NAMALWA (cell line): ENCODE measurements at regions not wholly inside any gene's neighbourhood (a gene's known extent, or its start where the extent isn't known, plus 50 kb on each side); places are given as distances from the start of the nearest gene placed in this dataset.
A peak's percentile ranks its signal among the peaks of the same experiment; 100 is the strongest.

Experiments
- DNase-seq: peaks from one replicate; pipeline ENCODE4 v3.0.0-alpha.2; 2015; ENCODE audit warnings: low spot score

DNA sequence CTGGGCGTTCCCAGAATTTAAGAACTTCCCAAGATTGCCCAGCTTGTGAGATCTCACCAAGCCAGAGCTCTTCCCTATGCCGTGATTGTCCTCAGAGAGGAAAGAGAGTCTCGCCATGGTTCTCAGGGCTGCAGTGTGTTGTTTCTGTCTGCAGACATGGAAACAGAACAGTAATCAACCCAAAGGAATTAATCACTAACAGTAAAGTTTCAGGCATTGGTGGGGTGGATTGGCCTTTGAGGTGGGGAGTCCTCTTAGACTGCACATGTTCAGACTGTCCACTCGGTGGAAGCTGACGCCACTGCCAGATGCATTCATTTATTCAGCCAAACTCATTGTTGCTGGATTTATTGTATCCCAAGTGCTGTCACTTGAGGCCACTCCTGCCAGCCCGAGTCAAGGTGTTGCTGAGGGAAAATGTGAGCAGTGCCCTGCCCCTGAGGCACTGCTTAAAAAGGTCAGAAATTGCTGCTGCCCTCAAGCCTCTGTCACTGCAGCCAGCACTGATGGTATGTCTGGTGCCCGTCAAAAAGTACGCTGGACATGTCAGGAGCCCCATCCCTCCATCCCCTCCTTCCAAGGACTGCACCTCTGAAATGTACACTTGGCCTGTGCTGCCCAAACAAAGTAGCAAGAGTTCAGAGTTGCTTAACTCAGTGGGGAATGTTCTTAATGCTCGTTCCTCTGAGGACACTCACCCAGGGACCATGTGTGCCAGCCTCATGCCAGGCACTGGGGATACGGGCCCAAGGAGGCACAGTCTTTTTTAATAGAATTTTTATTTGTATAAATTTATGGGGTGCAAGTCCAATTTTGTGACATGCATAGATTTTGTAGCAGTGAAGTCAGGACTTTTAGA lies 201.0 kb downstream of the GLI2 start:
- DNase-seq = no peak

DNA sequence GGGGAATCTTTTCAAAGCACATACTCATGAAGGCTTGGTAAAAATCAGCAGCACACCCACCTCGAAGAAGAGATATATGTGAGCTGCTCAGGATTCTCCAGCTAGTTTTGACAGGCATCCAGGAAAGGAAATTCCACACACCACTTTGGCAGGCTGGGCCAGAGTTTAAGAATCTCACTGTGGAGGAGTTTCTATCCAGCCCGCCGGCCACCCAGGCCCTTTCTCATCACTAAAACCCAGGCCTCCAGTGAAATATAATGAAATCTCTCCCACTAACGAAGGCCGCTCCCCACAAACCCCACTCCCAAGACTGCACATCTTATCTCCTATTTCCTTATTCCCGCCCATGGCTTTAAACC lies 202.0 kb downstream of the GLI2 start:
- no peak for DNase-seq

DNA sequence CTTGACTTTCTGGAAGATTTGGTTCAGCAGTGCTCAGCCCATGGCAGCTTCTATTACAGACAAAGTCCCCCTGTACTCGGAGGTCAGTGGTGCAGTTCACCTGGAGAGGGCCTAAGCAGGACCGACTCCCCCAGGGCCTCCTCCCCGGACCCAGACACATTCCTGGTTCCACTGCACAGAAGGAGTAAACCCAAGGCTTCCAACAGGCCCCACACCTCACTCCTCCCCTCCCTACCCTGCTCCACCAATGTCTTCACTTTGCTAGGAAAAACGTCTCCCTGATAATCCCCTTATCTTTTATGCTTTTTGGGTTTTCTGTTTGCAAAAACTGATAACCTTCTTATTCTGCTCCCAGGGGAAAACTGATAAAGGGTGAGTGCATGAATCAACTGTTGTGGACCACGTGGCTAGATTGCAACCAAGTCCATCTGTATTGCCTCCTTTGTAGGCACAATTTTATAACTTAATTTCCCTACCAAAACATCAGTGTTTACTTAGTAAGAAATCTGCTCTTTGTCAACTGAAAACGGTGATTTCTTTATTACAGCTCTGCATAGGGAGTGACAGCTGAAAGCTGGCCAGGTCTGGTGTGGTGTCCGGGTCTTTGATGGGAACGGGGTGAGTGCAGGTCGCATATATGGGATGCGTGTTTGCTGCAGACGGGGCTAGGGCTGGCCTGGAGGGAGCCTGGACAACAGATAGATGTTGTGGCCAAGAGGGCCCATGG lies 202.5 kb downstream of the GLI2 start:
- DNase-seq = no peak

DNA sequence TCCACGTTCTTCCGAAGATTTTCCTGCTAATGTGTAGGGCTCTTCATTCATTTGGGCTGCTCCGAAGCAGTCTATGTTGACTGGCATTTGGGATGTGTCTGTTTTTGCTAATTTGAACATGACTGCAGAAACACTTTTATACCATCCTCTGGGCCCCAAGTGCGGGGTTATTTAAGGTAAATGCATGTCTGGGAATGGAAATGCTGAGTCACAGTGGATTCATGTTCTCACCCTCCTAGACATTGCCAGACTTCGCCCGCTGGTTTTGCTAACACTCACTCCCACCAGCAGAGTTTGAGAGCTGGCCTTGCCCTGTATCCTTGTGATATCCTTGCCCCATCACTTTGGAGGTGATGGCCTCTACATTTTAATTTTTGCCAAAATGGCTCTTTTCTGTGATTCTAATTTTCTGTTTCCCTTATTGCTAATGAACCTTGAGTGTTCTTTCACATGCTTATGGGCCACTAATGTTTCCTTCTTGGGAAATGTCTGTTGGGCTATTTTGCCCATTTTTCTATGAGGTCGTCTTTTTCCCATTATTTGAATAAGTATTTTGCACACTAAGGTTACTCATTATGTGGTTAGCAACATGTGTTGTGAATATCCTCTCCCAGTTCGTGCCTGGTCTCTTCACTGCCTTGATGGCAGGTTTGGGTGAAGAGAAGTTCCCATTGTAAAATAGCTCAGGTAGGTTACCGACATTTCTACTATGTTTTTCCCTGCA lies 204.1 kb downstream of the GLI2 start:
- no peak for DNase-seq

DNA sequence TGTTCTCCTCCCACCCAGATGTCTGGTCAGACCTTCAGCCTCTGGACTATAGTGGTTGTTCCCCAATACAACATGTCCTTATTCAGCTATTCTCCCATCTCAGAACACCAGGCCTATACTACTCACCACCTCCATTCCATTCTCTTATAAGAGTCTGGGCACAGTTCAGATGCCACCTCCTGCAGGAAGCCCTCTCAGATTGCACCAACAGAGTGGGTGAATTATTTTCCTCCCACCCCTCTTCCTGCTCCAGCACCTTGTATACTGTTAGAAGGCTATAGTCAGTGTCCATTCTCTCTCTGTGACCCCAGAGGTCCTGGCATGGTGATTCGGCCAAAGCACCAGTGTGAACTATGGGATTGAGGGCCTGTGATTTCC lies 204.6 kb downstream of the GLI2 start:
- no peak for DNase-seq

DNA sequence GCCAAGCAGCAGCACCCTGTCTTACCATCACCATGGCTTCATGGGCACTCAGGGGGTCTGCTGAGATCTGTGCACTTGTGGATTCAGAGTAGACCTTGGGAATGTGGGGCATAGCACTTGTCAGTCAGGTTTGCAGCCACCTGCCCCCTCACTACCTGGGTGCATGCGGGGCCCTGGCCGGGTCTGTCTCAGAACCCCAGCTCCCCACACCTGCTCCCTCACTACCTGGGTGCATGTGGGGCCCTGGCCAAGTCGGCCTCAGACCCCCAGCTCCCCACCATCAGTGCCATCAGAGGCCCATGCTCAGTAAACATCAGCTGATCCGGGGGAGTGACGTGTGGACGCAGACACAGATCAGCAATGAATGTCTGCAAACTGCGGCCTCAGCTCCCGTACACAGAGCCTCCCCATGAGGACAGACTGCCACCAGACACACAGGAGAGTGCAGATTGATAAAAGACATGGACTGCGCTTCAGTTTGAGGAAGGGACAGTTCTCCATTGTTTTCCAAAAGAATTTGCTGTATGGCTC lies 205.1 kb downstream of the GLI2 start:
- no peak for DNase-seq

DNA sequence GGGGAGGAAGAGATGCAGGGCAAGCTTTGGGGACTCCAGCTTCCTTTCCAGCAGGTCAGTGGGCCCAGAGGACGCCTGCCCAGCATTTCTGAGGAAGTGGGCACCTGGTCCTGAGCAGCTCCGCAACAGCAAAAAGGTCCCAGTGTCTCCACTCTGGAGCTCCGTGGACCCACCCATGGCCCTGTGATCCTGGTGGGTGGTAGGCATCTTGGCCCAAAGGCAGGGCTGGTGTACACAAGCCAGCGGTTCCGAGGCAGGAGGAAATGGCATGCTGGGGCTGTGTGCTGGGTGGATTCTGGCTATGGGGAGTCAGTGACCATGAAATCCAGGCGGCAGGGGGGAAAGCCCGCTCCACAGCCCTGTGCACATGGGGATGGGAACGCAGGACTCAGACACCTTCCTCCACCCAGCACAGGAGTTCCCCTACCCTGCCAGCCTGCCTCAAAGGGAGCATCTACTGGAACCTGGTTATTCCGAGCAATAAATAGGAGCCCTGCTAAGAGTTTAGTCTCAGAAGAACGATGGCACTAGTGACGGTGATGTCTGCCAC lies 206.0 kb downstream of the GLI2 start:
- DNase-seq = no peak

DNA sequence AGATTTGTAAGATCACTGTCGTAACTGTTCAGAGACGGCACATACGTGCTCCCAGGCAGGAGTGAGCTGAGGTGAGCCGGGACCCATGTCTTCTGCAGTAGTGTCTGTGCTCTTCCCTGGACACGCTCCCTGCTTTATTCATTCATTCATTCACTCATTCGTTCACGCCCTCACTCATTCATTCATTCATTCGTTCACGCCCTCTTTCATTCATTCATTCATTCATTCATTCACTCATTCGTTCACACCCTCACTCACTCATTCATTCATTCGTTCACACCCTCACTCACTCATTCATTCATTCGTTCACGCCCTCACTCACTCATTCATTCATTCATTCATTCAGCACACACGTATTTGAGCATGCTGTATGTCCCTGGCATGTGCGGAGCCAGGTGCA lies 207.0 kb downstream of the GLI2 start:
- no peak for DNase-seq

DNA sequence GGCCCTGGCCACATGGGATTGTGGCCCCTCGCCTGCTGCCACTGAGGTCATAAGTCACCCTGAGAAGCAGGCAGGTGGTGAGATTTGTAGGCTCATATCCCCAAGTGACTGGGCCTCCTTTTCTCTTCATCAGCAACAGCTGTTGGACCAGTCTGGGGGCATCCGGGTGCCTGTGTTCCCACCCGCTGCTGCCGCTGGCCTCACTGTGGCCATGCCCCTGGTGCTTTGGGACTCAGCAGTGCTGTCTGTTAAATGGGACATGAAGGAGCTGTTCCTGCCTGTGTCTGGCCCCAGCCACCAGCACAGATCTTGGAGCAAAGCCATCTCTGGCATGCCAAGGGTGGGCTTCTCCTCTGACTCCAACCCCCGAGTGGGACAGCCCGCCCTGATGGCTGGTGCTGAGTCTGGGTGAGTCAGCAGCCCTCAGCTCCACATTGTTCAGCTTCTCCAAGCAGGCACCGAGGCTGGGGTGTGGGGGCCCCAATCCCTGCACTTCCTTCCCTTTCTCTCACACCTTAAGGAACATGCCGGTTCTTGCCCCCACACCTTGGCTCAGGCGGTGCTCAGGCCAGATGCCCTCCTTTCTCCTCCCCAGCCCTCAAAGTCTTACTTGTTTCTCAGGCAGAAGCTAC lies 207.9 kb downstream of the GLI2 start:
- DNase-seq = no peak

DNA sequence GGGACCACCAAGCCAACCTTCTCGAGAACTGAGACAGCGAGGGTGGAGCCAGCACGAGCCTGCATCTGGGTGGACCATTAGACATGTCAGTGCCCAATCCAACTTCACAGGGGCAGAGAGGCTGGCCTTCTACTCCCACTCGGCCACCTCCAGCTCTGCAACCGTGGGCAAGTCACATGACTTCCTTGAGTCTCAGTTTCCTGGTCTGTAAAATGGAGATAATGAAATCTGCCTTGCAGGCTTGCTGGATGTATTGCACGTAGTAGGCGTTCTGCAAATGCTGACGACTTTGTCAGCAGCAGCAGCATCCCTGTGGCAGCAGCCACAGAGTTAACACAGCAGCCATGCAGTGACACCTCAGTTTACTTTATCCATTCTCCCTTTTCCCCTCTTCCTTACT lies 208.9 kb downstream of the GLI2 start:
- no peak for DNase-seq

DNA sequence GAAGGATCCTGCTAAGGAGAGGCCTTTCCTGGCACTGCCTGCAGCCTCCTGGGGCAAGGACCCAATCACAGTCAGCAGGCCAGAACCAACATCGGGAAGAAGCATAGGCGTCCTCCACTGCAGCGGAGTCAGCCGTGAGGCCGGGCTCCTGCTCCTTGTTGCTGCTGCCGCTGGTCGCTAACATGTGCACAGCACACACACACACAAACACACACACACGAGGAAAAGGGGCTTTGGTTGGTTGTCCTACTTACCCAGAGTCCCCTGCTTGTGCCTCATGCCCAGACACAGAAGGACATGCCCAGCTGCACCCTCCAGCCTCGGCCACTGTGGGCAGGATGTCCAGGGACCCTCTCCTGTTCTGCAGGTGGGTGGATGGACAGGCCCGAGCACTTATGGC lies 209.4 kb downstream of the GLI2 start:
- no peak for DNase-seq

DNA sequence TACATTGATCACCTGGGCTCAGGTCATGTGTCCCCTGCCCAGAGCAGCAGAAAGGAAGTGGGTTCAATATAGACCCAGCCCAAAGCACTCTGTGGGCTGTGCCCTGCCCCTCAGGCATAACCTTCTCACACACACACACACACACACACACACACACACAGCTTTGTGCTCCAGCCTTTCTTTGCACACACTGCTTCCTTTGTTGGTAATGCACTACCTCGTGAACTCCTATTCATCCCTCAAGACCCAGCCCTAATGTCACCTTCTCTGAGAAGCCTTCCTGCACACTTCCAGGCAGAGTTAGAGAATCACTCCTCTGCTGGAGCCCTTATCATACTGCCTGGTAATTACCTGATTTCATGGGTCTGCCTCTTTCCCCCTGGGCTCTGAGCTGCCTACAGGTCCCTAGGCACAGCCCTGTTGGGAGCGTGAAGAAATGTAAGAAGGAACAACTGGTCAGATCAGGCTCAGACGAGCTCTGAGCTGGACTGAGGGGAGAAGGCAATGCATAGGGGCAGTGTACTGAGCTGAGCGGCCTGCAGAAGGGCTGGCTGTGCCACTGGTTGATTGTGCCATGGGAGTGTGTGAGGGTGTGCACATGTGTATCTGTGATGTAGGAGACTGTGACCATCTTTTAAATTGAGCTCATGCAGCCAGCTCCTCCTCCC lies 210.3 kb downstream of the GLI2 start:
- no peak for DNase-seq

DNA sequence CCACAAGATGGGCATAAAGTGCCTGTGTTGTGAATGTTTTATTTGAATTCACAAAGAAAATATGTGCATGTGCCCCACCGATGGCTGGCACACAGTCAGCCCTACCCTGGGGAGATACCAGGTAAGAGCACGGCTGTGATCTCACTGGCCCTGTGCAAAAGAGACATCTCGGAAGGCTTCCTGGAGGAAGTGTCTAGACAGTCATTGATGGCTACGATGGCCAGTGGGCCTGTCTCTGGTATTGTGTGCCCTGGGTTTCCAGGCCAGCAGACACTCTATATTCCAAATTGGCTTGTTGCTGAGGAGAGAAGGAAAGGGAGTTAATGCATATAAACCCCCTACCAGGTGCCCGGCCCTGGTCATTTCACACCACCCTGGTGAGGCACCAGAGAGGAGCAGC lies 211.7 kb downstream of the GLI2 start:
- DNase-seq = no peak

DNA sequence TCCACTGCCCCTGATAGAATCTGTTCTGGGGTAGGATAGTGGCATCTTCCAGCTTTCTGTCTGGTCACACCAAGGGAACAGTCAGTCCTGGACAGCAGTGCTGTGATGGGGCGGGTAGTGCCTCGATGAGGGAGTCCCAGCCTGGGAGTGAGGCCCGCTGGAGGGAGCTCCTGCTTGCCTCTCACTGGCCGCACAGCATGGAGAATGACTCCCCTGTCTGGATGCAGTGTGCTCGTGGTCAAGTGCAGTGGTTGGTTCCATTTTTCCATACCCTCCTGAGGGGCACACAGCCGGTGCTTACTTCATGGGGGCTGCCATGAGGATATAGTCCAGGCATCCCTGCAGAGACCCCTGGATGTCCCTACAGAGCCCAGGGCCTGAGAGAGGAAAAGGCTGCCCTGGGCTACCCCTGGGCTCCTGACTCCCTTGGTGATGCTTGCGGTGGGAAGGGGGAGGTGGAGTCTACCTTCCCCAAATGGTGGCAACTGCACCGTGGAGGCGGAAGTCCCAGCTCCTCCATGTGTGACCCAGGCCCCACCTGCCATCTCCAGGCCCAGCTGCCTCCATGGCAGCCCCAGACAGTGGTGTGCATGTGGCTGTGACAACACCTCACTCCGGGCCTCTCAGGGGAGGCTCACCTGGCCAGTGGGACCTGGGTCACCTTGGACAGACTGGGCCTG lies 212.5 kb downstream of the GLI2 start:
- peak; percentile 17 for DNase-seq

DNA sequence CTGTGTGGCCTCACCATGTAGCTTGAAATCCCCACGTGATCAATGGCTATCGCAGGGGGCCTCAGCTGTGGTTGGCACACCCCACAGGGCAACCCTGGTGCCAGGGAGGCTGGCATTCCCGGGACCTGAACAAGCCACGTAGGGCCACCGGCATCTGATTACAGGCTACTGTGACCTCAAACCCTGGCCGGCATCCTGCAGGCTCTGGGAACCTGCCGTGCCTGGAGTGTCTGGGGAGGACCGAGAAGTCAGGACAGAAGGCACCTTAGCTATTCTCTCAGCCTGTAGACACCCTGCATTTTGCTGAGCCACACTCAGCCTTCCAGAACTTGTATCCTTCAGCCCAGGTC lies 213.0 kb downstream of the GLI2 start:
- no peak for DNase-seq

DNA sequence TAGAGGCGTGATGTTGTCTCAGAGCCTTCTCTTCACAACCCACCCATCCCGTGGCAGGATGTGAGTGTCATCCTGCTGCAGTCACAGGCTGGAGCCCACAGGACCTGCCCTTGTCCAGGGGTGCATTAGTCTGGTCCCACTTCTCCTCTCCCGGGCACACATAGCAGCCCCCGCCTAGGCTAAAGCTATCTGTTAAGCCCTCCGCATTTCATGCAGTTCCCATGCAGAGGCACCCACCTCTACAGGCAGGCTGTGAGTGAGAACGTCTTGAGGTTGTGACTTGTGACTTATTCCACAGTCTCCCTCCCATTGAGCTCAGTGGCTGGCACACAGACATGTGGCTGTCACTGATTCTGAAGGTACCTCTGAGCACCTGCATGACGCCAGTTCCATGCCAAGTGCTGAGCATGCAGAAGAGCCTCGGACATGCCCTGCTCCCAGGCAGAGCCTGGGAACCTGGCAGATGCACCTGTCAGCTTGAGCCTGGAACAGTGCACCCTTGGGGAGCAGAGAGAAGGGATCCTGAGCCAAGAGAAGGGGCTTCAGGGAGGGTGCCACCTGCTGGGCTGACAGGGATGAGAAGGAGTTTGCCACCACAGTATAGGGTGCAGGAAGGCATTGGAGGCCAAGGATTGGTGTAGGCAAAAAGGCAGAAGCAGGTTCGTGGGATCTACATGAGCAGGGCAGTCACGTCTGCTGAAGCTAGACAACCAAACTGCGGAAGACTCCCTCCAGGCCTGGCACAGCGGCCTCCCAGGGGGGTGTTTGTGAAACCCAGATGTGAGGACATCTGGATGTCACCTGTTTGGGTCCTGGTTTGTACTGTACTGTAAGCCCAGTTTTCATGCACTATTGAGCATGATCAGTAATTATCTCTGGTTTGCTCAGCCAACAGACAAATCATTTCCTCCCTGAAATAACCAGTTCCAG lies 213.6 kb downstream of the GLI2 start:
- peak; percentile 68 for DNase-seq

DNA sequence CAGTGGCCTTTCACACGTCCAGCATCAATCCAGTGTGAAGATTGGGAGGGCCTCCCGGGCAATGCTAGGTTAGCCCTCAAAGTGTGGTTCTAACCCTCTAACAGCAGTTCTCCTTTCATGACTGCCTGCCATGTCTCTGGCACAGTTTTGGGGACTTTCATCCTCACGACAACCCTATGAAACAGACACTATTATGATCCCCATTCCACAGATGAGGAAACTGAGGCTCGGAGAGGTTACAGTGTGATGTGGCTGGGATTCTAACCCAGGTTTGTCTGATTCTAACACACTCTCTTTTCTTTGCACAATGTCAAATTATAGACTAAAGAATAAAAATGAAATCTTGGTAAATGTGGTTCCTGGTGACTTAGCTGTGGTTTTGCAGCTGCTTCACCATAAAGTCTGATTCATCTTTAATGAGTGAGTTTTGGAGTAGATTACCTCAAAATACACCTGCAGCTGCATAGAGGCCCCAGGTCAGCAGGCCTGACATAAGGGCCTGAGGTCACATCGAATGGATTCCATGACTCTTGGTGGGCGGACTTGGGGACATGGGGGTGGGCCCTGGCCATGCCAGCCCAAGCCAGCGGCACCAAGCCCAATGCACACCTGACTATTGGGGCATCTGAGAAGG lies 214.4 kb downstream of the GLI2 start:
- DNase-seq = peak; percentile 20

DNA sequence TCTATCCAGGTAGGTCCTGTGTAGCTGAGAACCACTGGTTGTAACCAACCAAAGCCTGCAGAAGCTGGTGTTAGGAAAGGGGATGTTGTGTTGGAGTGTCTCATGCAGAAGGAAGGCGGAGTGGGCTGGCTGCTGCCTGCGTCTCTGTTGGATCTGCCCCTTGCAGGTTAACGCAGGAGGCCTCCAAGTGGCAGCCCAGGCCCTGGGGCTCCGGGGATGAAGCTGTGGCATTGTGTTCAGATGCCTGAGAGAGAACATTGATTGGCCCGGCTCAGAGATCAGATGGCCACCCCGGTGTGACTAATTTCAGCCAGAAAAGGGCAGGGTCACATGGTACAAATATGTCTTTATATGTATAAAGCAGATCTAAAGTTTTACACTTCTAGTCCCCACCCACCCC lies 216.0 kb downstream of the GLI2 start:
- no peak for DNase-seq

DNA sequence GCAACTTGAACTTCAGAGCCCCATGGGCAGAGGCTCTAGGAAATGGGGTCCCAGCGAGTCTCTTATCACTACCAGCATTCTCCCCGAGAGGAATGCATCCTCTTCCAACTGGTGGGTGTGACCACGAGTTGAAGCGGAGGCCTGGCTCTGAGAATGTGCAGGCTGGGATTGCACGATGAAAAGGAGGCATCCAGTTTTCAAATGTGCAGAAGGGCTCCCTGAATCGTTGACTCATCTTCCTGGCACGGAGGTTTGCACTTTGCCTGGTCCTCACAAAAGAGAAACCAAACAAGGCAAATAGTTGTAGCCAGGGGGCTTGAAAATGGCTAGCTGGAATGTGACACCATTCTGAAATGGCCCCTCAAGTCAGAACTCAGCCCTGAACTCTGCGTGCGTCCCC lies 216.7 kb downstream of the GLI2 start:
- no peak for DNase-seq
